NCI-H1048 (cell line): ENCODE measurements at regions not wholly inside any gene's neighbourhood (a gene's known extent, or its start where the extent isn't known, plus 50 kb on each side); places are given as distances from the start of the nearest gene placed in this dataset.

ENCODE experiments used
- DNase-seq: peaks from one replicate; lab custom pipeline; 2025; lab: John Stamatoyannopoulos, UW

- no peak for DNase-seq
Measured at GRCh38 chr11:115965767-115966504, 461.7 kb upstream of the CADM1 start.

GRCh38 chr11:115964091-115964490 lies 459.9 kb upstream of the CADM1 start:
- DNase-seq: no peak

- no peak for DNase-seq
Measured at GRCh38 chr11:115963156-115963555, 458.9 kb upstream of the CADM1 start.

- DNase-seq: no peak
Measured at GRCh38 chr11:115961159-115962003, 457.2 kb upstream of the CADM1 start.

- DNase-seq: no peak
Measured at GRCh38 chr11:115959081-115959486, 454.9 kb upstream of the CADM1 start.

- DNase-seq: no peak
Measured at GRCh38 chr11:115958089-115959000, 454.1 kb upstream of the CADM1 start.

GRCh38 chr11:115955803-115956202 lies 451.6 kb upstream of the CADM1 start:
- DNase-seq: no peak

GRCh38 chr11:115950660-115951059 lies 446.4 kb upstream of the CADM1 start:
- DNase-seq: no peak

- DNase-seq: no peak
Measured at GRCh38 chr11:115944596-115944995, 440.4 kb upstream of the CADM1 start.

- DNase-seq: no peak
Measured at GRCh38 chr11:115942011-115942410, 437.8 kb upstream of the CADM1 start.

GRCh38 chr11:115941481-115941993 lies 437.3 kb upstream of the CADM1 start:
- DNase-seq: no peak

GRCh38 chr11:115941044-115941443 lies 436.8 kb upstream of the CADM1 start:
- no peak for DNase-seq

- DNase-seq: no peak
Measured at GRCh38 chr11:115939731-115940421, 435.7 kb upstream of the CADM1 start.

- DNase-seq: no peak
Measured at GRCh38 chr11:115939104-115939730, 435.0 kb upstream of the CADM1 start.

GRCh38 chr11:115933564-115933963 lies 429.3 kb upstream of the CADM1 start:
- DNase-seq: no peak

- no peak for DNase-seq
Measured at GRCh38 chr11:115931548-115932083, 427.4 kb upstream of the CADM1 start.

GRCh38 chr11:115930886-115931547 lies 426.8 kb upstream of the CADM1 start:
- no peak for DNase-seq

- DNase-seq: no peak
Measured at GRCh38 chr11:115930291-115930690, 426.1 kb upstream of the CADM1 start.

- DNase-seq: no peak
Measured at GRCh38 chr11:115929618-115930129, 425.5 kb upstream of the CADM1 start.

GRCh38 chr11:115928811-115929210 lies 424.6 kb upstream of the CADM1 start:
- no peak for DNase-seq
